Ascending aorta (tissue), 2 donors: ENCODE measurements at regions not wholly inside any gene's neighbourhood (a gene's known extent, or its start where the extent isn't known, plus 50 kb on each side); places are given as distances from the start of the nearest gene placed in this dataset.

Experiments used
- DNase-seq, 2 donors: peaks; one replicate each; pipeline ENCODE4 v3.0.0-alpha.2; 2019; ENCODE audit warnings: low spot score in 2 of 2
- H3K27ac ChIP-seq, 2 donors: fragments of 200-600 bp; sonication (generic); one replicate each; pipeline ENCODE4 v1.5.1; 2016 to 2017; ENCODE audit warnings: mild to moderate bottlenecking in 1 of 2
- H3K27me3 ChIP-seq: fragments of 200-600 bp; sonication (generic); one replicate; pipeline ENCODE4 v1.5.1; 2017
- H3K36me3 ChIP-seq, 2 donors: fragments of 200-600 bp; sonication (generic); one replicate each; pipeline ENCODE4 v1.5.1; 2016
- H3K4me1 ChIP-seq, 2 donors: fragments of 200-600 bp; sonication (generic); one replicate each; pipeline ENCODE4 v1.5.1; 2016 to 2017; ENCODE audit warnings: mild to moderate bottlenecking in 1 of 2
- H3K4me3 ChIP-seq, 2 donors: fragments of 200-600 bp; sonication (generic); one replicate each; pipeline ENCODE4 v1.5.1; 2016 to 2017; ENCODE audit warnings: mild to moderate bottlenecking in 1 of 2
- H3K9me3 ChIP-seq, 2 donors: fragments of 200-600 bp; sonication (generic); one replicate each; pipeline ENCODE4 v1.5.1; 2016
- CTCF ChIP-seq, 3 experiments: fragments of 200-600 bp in 2 of 3; fragments of 450-650 bp in 1 of 3; sonication (generic) in 2 of 3; IDR thresholded peaks; one replicate each; pipeline ENCODE4 v1.5.1; 2016 to 2019; ENCODE audit warnings: antibody characterized with exemption in 3 of 3, mild to moderate bottlenecking in 1 of 3, moderate library complexity in 1 of 3
- intact Hi-C: fragments of 100-400 bp; cut with DNase I; formaldehyde crosslinking; loops from one replicate; pipeline ENCODE4 v1.15.1; 2023

GRCh38 chr7:131236318-131236672 lies 91.4 kb upstream of the MKLN1 start:
- Histone ChIP-seq H3K4me3 (no peak overlapping the region), H3K27me3 (no peaks in the 10 kb centered on the region), H3K9me3 (no peaks in the 10 kb centered on the region), H3K4me1 (no peaks in the 10 kb centered on the region), H3K27ac (no peak overlapping the region), H3K36me3 (no peaks in the 10 kb centered on the region)
- DNase-seq = no peak
- no peak for TF ChIP-seq CTCF (IDR thresholded peaks at IDR 0.05)
- intact Hi-C loops = loop anchor here (5.0 kb wide), 1 partner anchor 91 kb away; the partner anchor contains the start of gene MKLN1

- TF ChIP-seq CTCF (IDR thresholded peaks at IDR 0.05) = no peak
- intact Hi-C loops = loop anchor here (5.0 kb wide), 1 partner anchor 89 kb away; the partner anchor contains the start of gene MKLN1
- Histone ChIP-seq H3K27me3 (no peaks in the 10 kb centered on the region), H3K27ac (no peak overlapping the region), H3K36me3 (no peaks in the 10 kb centered on the region), H3K4me3 (no peak overlapping the region), H3K4me1 (no peaks in the 10 kb centered on the region), H3K9me3 (no peaks in the 10 kb centered on the region)
- no peak for DNase-seq
Observed at GRCh38 chr7:131238347-131238931, 89.2 kb upstream of the MKLN1 start.

- Histone ChIP-seq H3K27ac (no peak overlapping the region), H3K4me3 (no peak overlapping the region), H3K27me3 (no peaks in the 10 kb centered on the region), H3K9me3 (no peaks in the 10 kb centered on the region), H3K36me3 (no peaks in the 10 kb centered on the region), H3K4me1 (no peaks in the 10 kb centered on the region)
- intact Hi-C loops = no loop called here
- no peak for TF ChIP-seq CTCF (IDR thresholded peaks at IDR 0.05)
- DNase-seq = no peak
Observed at GRCh38 chr7:131241386-131241785, 86.3 kb upstream of the MKLN1 start.

GRCh38 chr7:131242123-131242650 lies 85.5 kb upstream of the MKLN1 start:
- TF ChIP-seq CTCF (IDR thresholded peaks at IDR 0.05) = no peak
- no peaks in the 10 kb centered on the region for H3K27me3 ChIP-seq
- intact Hi-C loops = no loop called here

GRCh38 chr7:131244259-131244852 lies 83.3 kb upstream of the MKLN1 start:
- H3K4me3 ChIP-seq = no peak overlapping the region
- H3K36me3 ChIP-seq = no peaks in the 10 kb centered on the region
- intact Hi-C loops = no loop called here
- H3K27ac ChIP-seq = no peak overlapping the region
- no peak for TF ChIP-seq CTCF (IDR thresholded peaks at IDR 0.05)
- H3K27me3 ChIP-seq = no peaks in the 10 kb centered on the region
- H3K9me3 ChIP-seq = no peaks in the 10 kb centered on the region
- peaks cover 0 to 6% of the 10 kb centered on the region in 2 donors for H3K4me1 ChIP-seq
- DNase-seq = no peak

More at GRCh38 chr7:131242123-131242650, 85.5 kb upstream of the MKLN1 start:
- Histone ChIP-seq H3K27ac (no peak overlapping the region), H3K9me3 (no peaks in the 10 kb centered on the region), H3K36me3 (no peaks in the 10 kb centered on the region), H3K4me3 (no peak overlapping the region), H3K4me1 (no peaks in the 10 kb centered on the region)
- no peak for DNase-seq
